HG03521 (cell line): ENCODE measurements at regions not wholly inside any gene's neighbourhood (a gene's known extent, or its start where the extent isn't known, plus 50 kb on each side); places are given as distances from the start of the nearest gene placed in this dataset.
"Not testable (repeated sequence)": the region's sequence is repeated elsewhere in the genome, so short reads cannot be mapped to it uniquely, and the experiment has no call there.

Experiments
- ATAC-seq: cut with Tn5 transposase; IDR thresholded peaks from one replicate; pipeline ENCODE4 v1.9.1; 2021; ENCODE audit warnings: mild to moderate bottlenecking, moderate library complexity; ENCODE audit not compliant: unreplicated experiment

- no peak for ATAC-seq
Measured at GRCh38 chr5:56313004-56313531, 79.9 kb upstream of the ANKRD55 start.

GRCh38 chr5:56311306-56311905, 78.3 kb upstream of the ANKRD55 start:
- no peak for ATAC-seq

- no peak for ATAC-seq
Measured at GRCh38 chr5:56310711-56311204, 77.6 kb upstream of the ANKRD55 start.

DNA sequence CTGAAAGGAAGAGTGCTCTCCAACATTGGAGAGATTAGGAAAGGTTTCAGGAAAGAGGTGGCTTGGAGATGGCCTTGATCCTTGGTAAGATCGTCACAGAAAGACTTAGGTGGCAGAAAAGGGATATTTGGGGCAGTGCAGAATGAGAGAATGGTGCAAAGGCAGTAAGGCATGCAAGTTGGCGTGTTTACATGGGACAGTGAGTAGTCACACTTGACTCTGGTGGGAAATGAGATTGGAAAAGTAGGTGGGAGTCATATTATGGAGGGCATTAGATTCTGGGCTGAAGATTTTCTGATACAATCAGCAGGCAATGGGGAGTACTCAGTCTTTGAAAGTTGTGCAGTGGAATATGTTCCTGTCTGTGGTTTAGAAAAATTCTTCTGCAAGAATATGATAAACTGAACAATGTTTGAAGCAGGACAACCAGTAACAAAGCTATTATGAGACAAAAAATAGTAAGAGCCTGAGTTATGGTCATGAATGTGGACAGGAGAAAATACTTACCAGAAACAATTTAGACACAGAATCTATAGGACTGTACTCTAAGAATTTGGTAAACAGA, 76.2 kb upstream of the ANKRD55 start:
- no peak for ATAC-seq

- ATAC-seq = no peak
Measured at GRCh38 chr5:56307714-56308333, 74.7 kb upstream of the ANKRD55 start.

DNA sequence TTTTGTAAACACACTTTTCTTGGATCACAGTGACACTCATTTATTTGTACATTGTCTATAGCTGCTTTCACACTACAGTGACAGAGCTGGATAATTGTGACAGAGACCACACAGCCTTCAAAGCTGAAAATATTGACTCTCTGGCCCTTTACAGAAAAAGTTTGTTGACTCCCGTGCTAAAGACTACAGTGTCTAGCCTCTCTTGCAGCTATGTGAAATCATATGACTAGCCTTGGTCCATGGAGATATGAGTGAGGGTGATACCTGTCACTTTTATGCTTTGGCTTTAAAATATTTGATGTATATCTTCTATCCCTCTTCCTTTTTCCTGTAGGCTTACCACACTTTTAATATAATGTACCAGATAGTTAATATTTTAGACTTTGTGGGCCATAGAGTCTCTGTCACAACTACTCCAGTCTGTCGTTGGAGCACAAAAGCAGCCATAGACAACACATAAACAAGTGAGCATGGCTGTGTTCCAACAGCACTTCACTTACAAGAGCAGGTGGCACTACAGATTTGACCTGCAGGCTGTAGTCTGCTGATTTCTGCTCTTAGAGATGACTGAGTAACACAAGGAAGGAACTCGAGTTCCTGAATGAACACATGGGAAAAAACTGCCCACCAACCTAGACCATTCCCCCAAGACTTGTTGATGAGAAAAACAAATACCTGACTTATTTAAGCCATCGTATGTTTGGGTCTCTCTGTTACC, 73.5 kb upstream of the ANKRD55 start:
- no peak for ATAC-seq

DNA sequence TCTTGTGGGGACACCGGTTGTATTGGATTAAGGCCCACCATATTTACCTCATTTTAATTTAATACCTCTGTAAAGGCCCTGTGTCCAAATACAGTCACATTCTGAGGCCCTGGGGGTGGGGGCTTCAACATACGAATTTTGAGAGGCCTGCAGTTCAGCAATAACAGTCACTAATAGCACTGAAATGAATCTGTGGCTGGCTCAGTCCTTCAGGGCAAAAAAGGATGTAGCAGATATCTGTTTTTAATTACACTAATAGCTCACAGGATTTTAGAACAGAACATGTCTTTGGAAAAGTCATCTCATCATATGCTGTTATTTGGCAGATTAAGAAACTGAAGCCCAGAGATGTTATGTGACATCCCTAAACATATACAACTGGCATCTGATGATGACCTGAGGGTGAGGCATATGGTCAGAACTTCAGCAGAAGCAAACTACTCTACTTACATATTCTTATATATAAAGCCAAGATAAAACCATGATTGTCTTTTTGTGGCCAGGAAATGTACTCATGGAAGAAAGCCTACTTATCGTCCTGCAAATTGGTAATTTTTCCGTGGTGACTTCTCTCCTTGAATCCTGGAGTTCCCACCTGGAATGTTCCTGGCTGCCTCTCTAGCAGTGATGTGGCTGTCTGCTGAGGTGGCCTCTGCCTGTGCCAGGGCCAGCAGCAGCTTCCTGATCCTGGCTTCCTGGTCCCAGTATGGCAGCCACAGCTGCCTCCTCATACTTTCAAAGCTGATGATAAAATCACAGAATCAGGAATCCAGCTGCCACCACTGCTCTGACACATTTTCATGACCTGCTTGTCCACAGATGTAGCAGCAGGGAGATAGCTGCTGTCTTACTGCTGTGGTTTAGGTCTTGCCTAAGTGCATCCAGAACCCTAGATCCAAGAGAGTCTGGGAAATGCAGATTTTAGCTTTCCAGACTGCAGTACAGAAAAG, 72.1 kb upstream of the ANKRD55 start:
- ATAC-seq = no peak

DNA sequence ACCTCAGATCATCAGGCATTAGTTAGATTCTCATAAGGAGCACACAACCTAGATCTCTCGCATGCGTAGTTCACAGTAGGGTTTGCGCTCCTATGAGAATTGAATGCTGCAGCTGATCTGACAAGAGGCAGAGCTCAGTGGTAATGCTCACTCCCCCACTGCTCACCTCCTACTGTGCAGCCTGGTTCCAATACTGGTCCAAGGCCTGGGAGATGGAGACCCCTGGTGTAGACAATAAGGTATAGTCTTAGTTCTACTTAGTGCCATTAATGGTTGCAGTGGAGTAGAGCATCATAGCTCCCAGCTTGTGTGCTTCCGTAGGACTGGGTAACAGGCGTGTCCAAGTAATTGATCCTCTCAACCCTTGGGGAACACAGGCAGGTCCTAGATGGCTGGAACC, 70.4 kb upstream of the ANKRD55 start:
- ATAC-seq = no peak

DNA sequence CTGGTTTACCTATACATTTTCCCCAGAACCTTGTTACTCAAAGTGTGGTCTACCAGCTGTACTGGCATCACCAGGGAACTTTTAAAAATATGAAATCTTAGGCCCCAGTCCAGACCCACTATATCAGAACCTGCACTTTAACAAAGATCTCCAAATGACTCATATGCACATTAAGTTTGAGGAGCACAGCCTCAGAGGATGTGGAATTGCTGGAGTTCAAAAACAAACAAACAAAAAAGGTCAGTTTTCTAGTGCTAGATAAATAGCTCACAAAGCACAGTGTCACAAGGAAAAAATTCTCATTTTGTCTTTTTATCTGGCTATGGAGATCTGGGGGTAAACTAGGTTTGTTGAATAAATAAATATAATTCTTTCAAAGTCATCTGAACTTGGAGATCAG, 68.9 kb upstream of the ANKRD55 start:
- no peak for ATAC-seq

GRCh38 chr5:56301069-56301468, 67.9 kb upstream of the ANKRD55 start:
- no peak for ATAC-seq

GRCh38 chr5:56299212-56299611, 66.1 kb upstream of the ANKRD55 start:
- ATAC-seq = no peak

DNA sequence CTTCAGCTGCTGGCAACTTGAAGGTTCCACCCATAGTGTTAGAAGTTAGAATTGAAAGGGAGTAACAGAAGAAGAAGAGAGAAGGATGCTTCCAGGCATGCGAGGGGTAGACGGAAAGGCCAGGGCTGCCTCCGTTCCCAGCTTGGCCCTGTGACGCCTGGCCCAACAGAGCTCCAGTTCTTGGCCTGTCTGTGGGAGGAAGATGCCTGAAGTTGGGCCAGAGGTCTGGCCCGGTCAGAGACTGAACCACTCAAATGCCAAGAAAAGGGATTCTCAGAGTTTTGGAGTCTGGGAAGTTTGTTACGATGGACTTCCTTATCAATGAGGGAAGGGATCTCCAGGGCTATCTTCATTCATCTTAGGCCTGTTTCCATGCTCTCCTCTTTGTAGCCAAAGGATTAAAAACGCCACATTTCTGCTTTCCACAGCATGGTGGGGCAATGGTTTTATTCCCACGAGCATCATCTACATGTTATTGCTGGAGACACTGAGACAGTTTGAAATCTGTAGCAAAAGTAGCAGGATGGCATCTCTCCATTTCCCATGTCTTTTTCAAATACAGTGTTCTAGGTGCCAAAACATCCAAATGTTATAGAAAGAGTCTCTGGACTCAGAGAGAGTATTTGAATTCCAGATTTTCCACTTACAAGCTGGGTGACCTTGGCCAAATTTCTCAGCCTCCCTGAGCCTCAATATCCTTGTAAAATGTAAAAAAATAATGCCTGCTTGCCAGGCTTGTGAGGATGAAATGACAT, 65.4 kb upstream of the ANKRD55 start:
- ATAC-seq = no peak

DNA sequence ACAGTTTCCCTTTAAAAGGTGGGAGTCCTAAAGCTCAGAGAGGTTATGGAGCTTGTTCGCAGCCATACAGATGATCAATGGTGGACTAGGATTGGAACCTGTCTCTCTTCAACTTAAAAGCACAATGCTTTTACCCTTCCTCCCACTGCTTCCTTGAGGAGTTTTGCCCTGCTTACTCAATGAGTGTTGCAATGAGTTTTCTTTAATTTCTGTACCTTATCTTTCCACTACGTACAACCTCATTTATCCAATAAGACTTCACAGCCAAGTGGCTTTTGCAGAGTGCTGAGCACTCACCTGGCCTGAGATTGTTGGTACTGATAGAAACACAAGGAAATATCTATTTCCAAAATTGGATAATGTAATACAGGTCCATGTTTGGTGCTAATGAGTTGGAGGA, 64.7 kb upstream of the ANKRD55 start:
- no peak for ATAC-seq

- not testable (repeated sequence) for ATAC-seq
Measured at GRCh38 chr5:56295311-56295710, 62.2 kb upstream of the ANKRD55 start.

GRCh38 chr5:56294354-56294753, 61.2 kb upstream of the ANKRD55 start:
- ATAC-seq = no peak

GRCh38 chr5:56292874-56293273, 59.7 kb upstream of the ANKRD55 start:
- ATAC-seq = not testable (repeated sequence)

- no peak for ATAC-seq
Measured at GRCh38 chr5:56291661-56292374, 58.7 kb upstream of the ANKRD55 start.

DNA sequence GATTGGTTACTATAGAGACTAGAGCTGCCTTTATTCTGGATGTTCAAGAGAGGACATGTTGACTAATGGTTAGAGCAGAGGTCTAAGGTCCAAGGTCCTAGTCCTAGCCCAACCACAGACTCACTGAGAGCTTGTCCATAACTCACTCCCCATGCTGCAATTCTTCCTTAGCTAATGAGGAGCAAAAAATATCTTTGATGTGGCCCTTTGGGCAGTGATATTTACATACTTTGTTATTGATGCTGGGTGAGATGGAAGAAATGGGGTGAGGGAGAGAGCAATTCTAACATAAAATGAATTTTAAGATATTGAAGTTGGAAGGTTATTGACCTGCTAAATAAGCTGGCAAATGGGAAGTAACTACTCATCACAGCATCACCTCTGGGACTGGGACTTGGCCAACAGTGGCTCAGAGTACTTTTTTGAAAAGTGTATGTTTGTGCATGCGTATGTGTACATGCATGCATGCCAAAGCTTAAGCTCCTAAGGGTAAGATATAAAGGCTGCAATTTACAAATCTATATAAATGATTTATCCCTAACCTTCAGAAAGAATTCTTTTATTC, 58.0 kb upstream of the ANKRD55 start:
- ATAC-seq = no peak
